OCI-LY3 (cell line): ENCODE measurements at regions not wholly inside any gene's neighbourhood (a gene's known extent, or its start where the extent isn't known, plus 50 kb on each side); places are given as distances from the start of the nearest gene placed in this dataset.

ENCODE experiments used
- CTCF ChIP-seq: fragments of 200-600, 300-600 bp; sonication (generic); IDR thresholded peaks from 2 replicates; pipeline ENCODE4 v1.5.1; 2014; ENCODE audit warnings: antibody characterized with exemption, low read length, low read depth
- EZH2phosphoT487 ChIP-seq: fragments of 200-600 bp; shearing (Covaris generic); IDR thresholded peaks from 2 replicates; pipeline ENCODE4 v1.6.1; 2018; ENCODE audit warnings: antibody characterized with exemption, mixed run types, low read depth

- no peak for TF ChIP-seq CTCF
- TF ChIP-seq EZH2phosphoT487 = no peak
Observed at GRCh38 chr16:55236655-55237054, 87.3 kb upstream of the IRX6 start.
